HEK293 (cell line): ENCODE measurements at regions not wholly inside any gene's neighbourhood (a gene's known extent, or its start where the extent isn't known, plus 50 kb on each side); places are given as distances from the start of the nearest gene placed in this dataset.

Experiments
- SP2 ChIP-seq: fragments of 450-650 bp; formaldehyde crosslinking; IDR thresholded peaks from 2 replicates; pipeline ENCODE4 v1.5.1; 2016; ENCODE audit warnings: missing biosample characterization, missing genetic modification characterization
- TCF7L2 ChIP-seq: IDR thresholded peaks from 2 replicates; pipeline ENCODE4 v1.6.1; 2011; ENCODE audit warnings: low read depth, mild to moderate bottlenecking, inconsistent platforms, low read length, moderate library complexity, borderline replicate concordance
- YY1 ChIP-seq: fragments of 450-650 bp; formaldehyde crosslinking; IDR thresholded peaks from 2 replicates; pipeline ENCODE4 v1.5.1; 2018; ENCODE audit warnings: missing biosample characterization, missing genetic modification characterization
- ZNF623 ChIP-seq: fragments of 450-650 bp; formaldehyde crosslinking; IDR thresholded peaks from 2 replicates; pipeline ENCODE4 v1.5.1; 2016; ENCODE audit warnings: missing biosample characterization, missing genetic modification characterization
- TF ChIP-seq, protein P1 (sequence below): fragments of 450-650 bp; formaldehyde crosslinking; IDR thresholded peaks from 2 replicates; pipeline ENCODE4 v1.5.1; 2016; ENCODE audit warnings: missing biosample characterization, missing genetic modification characterization

DNA sequence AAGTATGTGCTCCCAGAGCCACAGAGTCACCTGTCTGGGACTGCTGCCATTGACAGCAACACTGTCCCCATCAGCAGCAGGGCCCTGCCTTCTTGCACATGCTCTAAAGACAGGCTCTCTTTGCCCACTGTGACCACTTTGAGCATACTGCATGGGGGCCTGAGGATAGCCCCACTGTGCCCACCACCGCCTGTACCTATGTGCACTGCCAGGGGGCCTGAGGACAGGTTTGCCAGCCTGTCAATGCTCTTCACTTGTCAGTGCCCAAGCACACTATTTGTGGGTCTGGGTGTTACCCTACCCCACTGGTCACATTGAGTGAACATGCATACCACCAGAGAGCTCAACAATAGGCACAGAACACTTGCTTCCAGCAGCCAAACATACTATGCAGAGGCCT lies 1137.0 kb upstream of the FANCL start:
- TF ChIP-seq, protein P1, sequence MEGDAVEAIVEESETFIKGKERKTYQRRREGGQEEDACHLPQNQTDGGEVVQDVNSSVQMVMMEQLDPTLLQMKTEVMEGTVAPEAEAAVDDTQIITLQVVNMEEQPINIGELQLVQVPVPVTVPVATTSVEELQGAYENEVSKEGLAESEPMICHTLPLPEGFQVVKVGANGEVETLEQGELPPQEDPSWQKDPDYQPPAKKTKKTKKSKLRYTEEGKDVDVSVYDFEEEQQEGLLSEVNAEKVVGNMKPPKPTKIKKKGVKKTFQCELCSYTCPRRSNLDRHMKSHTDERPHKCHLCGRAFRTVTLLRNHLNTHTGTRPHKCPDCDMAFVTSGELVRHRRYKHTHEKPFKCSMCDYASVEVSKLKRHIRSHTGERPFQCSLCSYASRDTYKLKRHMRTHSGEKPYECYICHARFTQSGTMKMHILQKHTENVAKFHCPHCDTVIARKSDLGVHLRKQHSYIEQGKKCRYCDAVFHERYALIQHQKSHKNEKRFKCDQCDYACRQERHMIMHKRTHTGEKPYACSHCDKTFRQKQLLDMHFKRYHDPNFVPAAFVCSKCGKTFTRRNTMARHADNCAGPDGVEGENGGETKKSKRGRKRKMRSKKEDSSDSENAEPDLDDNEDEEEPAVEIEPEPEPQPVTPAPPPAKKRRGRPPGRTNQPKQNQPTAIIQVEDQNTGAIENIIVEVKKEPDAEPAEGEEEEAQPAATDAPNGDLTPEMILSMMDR = no peak
- TF ChIP-seq YY1 (no peak), ZNF623 (tag by site-specific recombination) (no peak), SP2 (no peak), TCF7L2 (no peak)
